Mesenchymal stem cell (in vitro differentiated cells and primary cell): ENCODE measurements at regions not wholly inside any gene's neighbourhood (a gene's known extent, or its start where the extent isn't known, plus 50 kb on each side); places are given as distances from the start of the nearest gene placed in this dataset.

Experiments
- DNase-seq: peaks from one replicate; pipeline ENCODE4 v3.0.0-alpha.2; 2013
- H2AFZ ChIP-seq: one replicate; pipeline ENCODE4 v1.6.1; 2013; ENCODE audit warnings: low read depth, mild to moderate bottlenecking, control low read depth, inconsistent platforms, low read length, moderate library complexity
- H2AK5ac ChIP-seq: 2 replicates; pipeline ENCODE4 v1.6.1; 2013; ENCODE audit warnings: low read length, moderate library complexity, mild to moderate bottlenecking, inconsistent platforms; ENCODE audit not compliant: severe bottlenecking
- H2BK120ac ChIP-seq: one replicate; pipeline ENCODE4 v1.6.1; 2013; ENCODE audit warnings: low read depth, mild to moderate bottlenecking, inconsistent platforms, low read length, moderate library complexity
- H2BK12ac ChIP-seq, 2 experiments: one replicate each; pipeline ENCODE4 v1.6.1; 2013; ENCODE audit warnings: inconsistent platforms in 2 of 2, low read length in 2 of 2, mild to moderate bottlenecking in 2 of 2, moderate library complexity in 2 of 2, control low read depth in 1 of 2
- H2BK15ac ChIP-seq: one replicate; pipeline ENCODE4 v1.6.1; 2013; ENCODE audit warnings: mild to moderate bottlenecking, low read depth, inconsistent platforms; ENCODE audit not compliant: poor library complexity, severe bottlenecking
- H2BK5ac ChIP-seq: 2 replicates; pipeline ENCODE4 v1.6.1; 2013; ENCODE audit warnings: low read depth, mild to moderate bottlenecking, low read length, control low read depth, inconsistent platforms; ENCODE audit not compliant: poor library complexity, severe bottlenecking
- H3K14ac ChIP-seq, 2 experiments: one replicate each; pipeline ENCODE4 v1.6.1; 2013; ENCODE audit warnings: inconsistent platforms in 2 of 2, low read length in 2 of 2, control low read depth in 1 of 2, mild to moderate bottlenecking in 1 of 2, moderate library complexity in 1 of 2
- H3K18ac ChIP-seq, 2 experiments: one replicate each; pipeline ENCODE4 v1.6.1; 2013; ENCODE audit warnings: inconsistent platforms in 2 of 2, low read length in 2 of 2, control low read depth in 1 of 2, low read depth in 1 of 2, mild to moderate bottlenecking in 1 of 2
- H3K23ac ChIP-seq, 2 experiments: one replicate each; pipeline ENCODE4 v1.6.1; 2013; ENCODE audit warnings: inconsistent platforms in 2 of 2, low read length in 2 of 2, mild to moderate bottlenecking in 2 of 2, moderate library complexity in 2 of 2, control low read depth in 1 of 2
- H3K27ac ChIP-seq: 2 replicates; pipeline ENCODE4 v1.5.1; 2013; ENCODE audit warnings: mild to moderate bottlenecking, moderate library complexity, low read length, control low read depth, inconsistent platforms; ENCODE audit not compliant: poor library complexity, severe bottlenecking
- H3K27me3 ChIP-seq, 2 experiments: 2 replicates each; pipeline versions ENCODE4 v1.6.1 to v1.7.0; 2013; ENCODE audit warnings: low read length in 2 of 2, mild to moderate bottlenecking in 2 of 2, moderate library complexity in 2 of 2, control low read depth in 1 of 2, inconsistent platforms in 1 of 2; ENCODE audit not compliant: control insufficient read depth in 1 of 2, insufficient read depth in 1 of 2
- H3K36me3 ChIP-seq, 2 experiments: 2 replicates each; pipeline versions ENCODE4 v1.6.1 to v1.7.0; 2013; ENCODE audit warnings: low read length in 2 of 2, control low read depth in 1 of 2, inconsistent platforms in 1 of 2, low read depth in 1 of 2, mild to moderate bottlenecking in 1 of 2; ENCODE audit not compliant: insufficient read depth in 2 of 2, control insufficient read depth in 1 of 2
- H3K4ac ChIP-seq, 2 experiments: one replicate each; pipeline ENCODE4 v1.6.1; 2013; ENCODE audit warnings: inconsistent platforms in 2 of 2, low read length in 2 of 2, mild to moderate bottlenecking in 2 of 2, moderate library complexity in 2 of 2, control low read depth in 1 of 2, low read depth in 1 of 2
- H3K4me1 ChIP-seq: 2 replicates; pipeline ENCODE4 v1.6.1; 2013; ENCODE audit warnings: low read depth, low read length, control low read depth; ENCODE audit not compliant: control insufficient read depth, insufficient read depth
- H3K4me2 ChIP-seq: 2 replicates; pipeline ENCODE4 v1.6.1; 2013; ENCODE audit warnings: low read length, mild to moderate bottlenecking, inconsistent platforms; ENCODE audit not compliant: poor library complexity, severe bottlenecking
- H3K4me3 ChIP-seq, 2 experiments: 2 replicates each; pipeline versions ENCODE4 v1.5.1 to v1.7.0; 2013; ENCODE audit warnings: low read length in 2 of 2, mild to moderate bottlenecking in 2 of 2, control low read depth in 1 of 2, low read depth in 1 of 2; ENCODE audit not compliant: insufficient read depth in 1 of 2
- H3K79me1 ChIP-seq: replicated peaks from 2 replicates; pipeline ENCODE4 v1.6.1; 2013; ENCODE audit warnings: mild to moderate bottlenecking, control low read depth, low read length, inconsistent platforms; ENCODE audit not compliant: poor library complexity, severe bottlenecking
- H3K9ac ChIP-seq: 2 replicates; pipeline ENCODE4 v1.7.0; 2013; ENCODE audit warnings: mild to moderate bottlenecking, low read length, moderate library complexity
- H3K9me3 ChIP-seq: 2 replicates; pipeline ENCODE4 v1.7.0; 2013; ENCODE audit warnings: mild to moderate bottlenecking, low read length; ENCODE audit not compliant: control insufficient read depth
- H4K8ac ChIP-seq: one replicate; pipeline ENCODE4 v1.6.1; 2013; ENCODE audit warnings: inconsistent platforms, mild to moderate bottlenecking, low read length, moderate library complexity
- H4K91ac ChIP-seq: one replicate; pipeline ENCODE4 v1.6.1; 2013; ENCODE audit warnings: mild to moderate bottlenecking, low read length, inconsistent platforms
- WGBS: methylation state at CpG from one replicate; pipeline ENCODE4 v1.1.7; 2013; ENCODE audit warnings: mixed read lengths; 5-methylcytosine and 5-hydroxymethylcytosine counted together

DNA sequence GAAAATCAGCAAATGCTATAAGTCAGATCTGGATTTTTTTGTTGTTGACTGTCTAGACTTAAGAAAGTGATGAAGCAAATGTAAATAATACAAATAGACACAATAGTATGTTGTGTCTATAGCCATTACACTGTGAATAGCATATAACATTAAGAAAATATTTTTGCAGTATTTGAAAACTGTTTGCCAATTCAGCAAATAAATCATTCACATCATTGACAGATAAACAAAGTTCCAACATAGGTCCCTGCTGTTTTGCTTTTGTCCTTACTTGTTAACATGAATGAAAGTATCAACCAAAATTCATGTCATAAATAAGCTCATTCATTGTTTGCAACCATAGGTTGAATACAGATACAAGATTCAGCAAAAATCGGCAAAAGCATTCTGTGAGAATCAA lies 200.5 kb downstream of the KIF20B start:
- Histone ChIP-seq H3K4me3 (no peak overlapping the region), H3K9ac (no peak overlapping the region), H3K4me1 (no peaks in the 10 kb centered on the region), H3K27ac (no peak overlapping the region), H2BK12ac (no peak overlapping the region), H3K36me3 (no peaks in the 10 kb centered on the region), H4K91ac (no peak overlapping the region), H3K4ac (no peak overlapping the region), H3K4me2 (no peak overlapping the region), H3K18ac (no peak overlapping the region), H3K9me3 (no peaks in the 10 kb centered on the region), H3K23ac (no peak overlapping the region), H2AK5ac (no peak overlapping the region), H2BK15ac (no peak overlapping the region), H3K14ac (no peak overlapping the region), H2BK5ac (no peak overlapping the region), H3K79me1 (no peaks in the 10 kb centered on the region), H3K27me3 (no peaks in the 10 kb centered on the region), H4K8ac (no peak overlapping the region), H2AFZ (no peak overlapping the region), H2BK120ac (no peak overlapping the region)
- no peak for DNase-seq
- WGBS = no CpG with 5 or more reads among the region's 1 CpG

DNA sequence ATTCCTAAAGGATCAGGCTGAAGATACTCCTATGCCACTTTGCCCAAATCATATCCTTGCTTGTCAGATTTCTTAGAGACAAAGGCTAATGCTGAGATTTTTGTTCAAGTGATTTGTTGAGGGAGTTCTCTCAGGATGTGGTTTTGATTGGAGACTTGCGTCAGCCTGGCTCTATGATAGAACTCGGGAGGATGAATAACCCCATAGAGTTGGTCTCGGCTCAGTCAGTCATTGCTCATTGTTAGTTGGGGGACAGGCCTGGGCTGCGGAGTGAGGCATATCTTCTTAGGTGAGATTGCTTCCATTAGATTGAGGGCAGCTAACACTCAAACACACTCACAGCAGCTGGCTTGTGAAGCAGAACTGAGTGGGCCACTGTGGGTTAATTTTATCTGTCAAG lies 203.4 kb downstream of the KIF20B start:
- H2AK5ac ChIP-seq = no peak overlapping the region
- H2BK12ac ChIP-seq = no peak overlapping the region
- no peak overlapping the region for H3K4me2 ChIP-seq
- H3K9me3 ChIP-seq = no peaks in the 10 kb centered on the region
- no peaks in the 10 kb centered on the region for H3K27me3 ChIP-seq
- no peaks in the 10 kb centered on the region for H3K79me1 ChIP-seq
- H2BK5ac ChIP-seq = no peak overlapping the region
- no peak overlapping the region for H3K14ac ChIP-seq
- H3K4me1 ChIP-seq = no peaks in the 10 kb centered on the region
- no peak overlapping the region for H2AFZ ChIP-seq
- no peak overlapping the region for H3K27ac ChIP-seq
- no peak overlapping the region for H3K18ac ChIP-seq
- WGBS = 95% methylated on average over 4 of the region's 4 CpGs
- H3K36me3 ChIP-seq = no peaks in the 10 kb centered on the region
- no peak overlapping the region for H2BK15ac ChIP-seq
- H3K9ac ChIP-seq = no peak overlapping the region
- H2BK120ac ChIP-seq = no peak overlapping the region
- no peak overlapping the region for H3K4me3 ChIP-seq
- no peak for DNase-seq
- no peak overlapping the region for H3K4ac ChIP-seq
- H4K8ac ChIP-seq = no peak overlapping the region
- no peak overlapping the region for H3K23ac ChIP-seq
- H4K91ac ChIP-seq = no peak overlapping the region

DNA sequence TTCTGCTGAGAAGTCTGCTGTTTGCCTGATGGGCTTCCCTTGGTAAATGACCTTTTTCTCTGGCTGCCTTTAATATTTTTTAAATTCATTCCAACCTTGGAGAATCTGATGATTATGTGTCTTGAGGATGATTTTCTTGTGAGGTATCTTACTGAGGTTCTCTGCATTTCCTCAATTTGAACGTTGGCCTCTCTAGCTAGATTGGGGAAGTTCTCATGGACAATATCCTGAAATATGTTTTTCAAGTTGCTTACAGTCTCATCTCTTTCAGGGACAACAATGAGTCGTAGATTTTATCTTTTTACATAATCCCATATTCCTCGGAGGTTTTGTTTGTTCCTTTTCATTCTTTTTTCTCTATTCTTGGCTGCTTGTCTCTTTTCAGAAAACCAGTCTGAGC lies 208.4 kb downstream of the KIF20B start:
- 83% methylated on average over 3 of the region's 3 CpGs for WGBS

GRCh38 chr10:89915021-89915420 lies 213.6 kb downstream of the KIF20B start:
- Histone ChIP-seq H3K4ac (no peak overlapping the region), H3K4me1 (no peaks in the 10 kb centered on the region), H3K18ac (no peak overlapping the region), H3K4me2 (no peak overlapping the region), H3K36me3 (no peaks in the 10 kb centered on the region), H4K8ac (no peak overlapping the region), H2BK120ac (no peak overlapping the region), H3K9ac (no peak overlapping the region), H2BK12ac (no peak overlapping the region), H3K27me3 (peaks cover 0 to 3% of the 10 kb centered on the region in 2 experiments), H2AFZ (no peak overlapping the region), H4K91ac (no peak overlapping the region), H3K14ac (no peak overlapping the region), H3K9me3 (no peaks in the 10 kb centered on the region), H2AK5ac (no peak overlapping the region), H3K79me1 (no peaks in the 10 kb centered on the region), H3K23ac (no peak overlapping the region), H2BK15ac (no peak overlapping the region), H3K27ac (no peak overlapping the region), H2BK5ac (no peak overlapping the region), H3K4me3 (no peak overlapping the region)
- 81% methylated on average over 2 of the region's 2 CpGs for WGBS
- DNase-seq = no peak

More for the DNA sequence above, 208.4 kb downstream of the KIF20B start:
- Histone ChIP-seq H3K9me3 (no peaks in the 10 kb centered on the region), H3K4me2 (no peak overlapping the region), H2BK120ac (no peak overlapping the region), H3K4me3 (no peak overlapping the region), H3K79me1 (no peaks in the 10 kb centered on the region), H3K23ac (no peak overlapping the region), H2AK5ac (no peak overlapping the region), H3K4ac (no peak overlapping the region), H2BK12ac (no peak overlapping the region), H2AFZ (no peak overlapping the region), H3K4me1 (no peaks in the 10 kb centered on the region), H3K18ac (no peak overlapping the region), H4K8ac (no peak overlapping the region), H3K9ac (no peak overlapping the region), H3K14ac (no peak overlapping the region), H2BK5ac (no peak overlapping the region), H3K27ac (no peak overlapping the region), H3K36me3 (no peaks in the 10 kb centered on the region), H4K91ac (no peak overlapping the region), H3K27me3 (peaks cover 0 to 3% of the 10 kb centered on the region in 2 experiments), H2BK15ac (no peak overlapping the region)
- DNase-seq = no peak
